ENCODE measurements at regions not wholly inside any gene's neighbourhood (a gene's known extent, or its start where the extent isn't known, plus 50 kb on each side); places are given as distances from the start of the nearest gene placed in this dataset.

- no peak for TF ChIP-seq POLR2AphosphoS5 (IDR thresholded peaks at IDR 0.05; ENCODE audit: borderline replicate concordance, low read depth, low read length)
- TF ChIP-seq FOXP2 (optimal IDR thresholded peaks at IDR 0.05; ENCODE audit: control extremely low read depth, extremely low read length, insufficient read depth), result no peak
- TF ChIP-seq EZH2 (IDR thresholded peaks at IDR 0.05), result no peak
These were observed 2362.3 kb downstream of the PCDH9 start for GRCh38 chr13:64867856-64868255.
